HG02885 (cell line): ENCODE measurements at regions not wholly inside any gene's neighbourhood (a gene's known extent, or its start where the extent isn't known, plus 50 kb on each side); places are given as distances from the start of the nearest gene placed in this dataset.
"Not testable (repeated sequence)": the region's sequence is repeated elsewhere in the genome, so short reads cannot be mapped to it uniquely, and the experiment has no call there.

Experiments
- ATAC-seq: cut with Tn5 transposase; IDR thresholded peaks from one replicate; pipeline ENCODE4 v1.9.1; 2021; ENCODE audit warnings: mild to moderate bottlenecking; ENCODE audit not compliant: unreplicated experiment, poor library complexity

GRCh38 chr9:30851600-30851999 is 1532.8 kb upstream of the ACO1 start:
- no peak for ATAC-seq

GRCh38 chr9:30900706-30901105 is 1483.7 kb upstream of the ACO1 start:
- ATAC-seq, result no peak

GRCh38 chr9:30913331-30913730 is 1471.1 kb upstream of the ACO1 start:
- no peak for ATAC-seq

GRCh38 chr9:30915451-30915850 is 1469.0 kb upstream of the ACO1 start:
- ATAC-seq, result no peak

GRCh38 chr9:30925126-30925525 is 1459.3 kb upstream of the ACO1 start:
- ATAC-seq, result no peak

GRCh38 chr9:30925635-30926034 is 1458.8 kb upstream of the ACO1 start:
- no peak for ATAC-seq

GRCh38 chr9:30928045-30928444 is 1456.4 kb upstream of the ACO1 start:
- no peak for ATAC-seq

- no peak for ATAC-seq
Observed at GRCh38 chr9:30932226-30932625, 1452.2 kb upstream of the ACO1 start.

GRCh38 chr9:30935730-30936129 is 1448.7 kb upstream of the ACO1 start:
- peak; percentile 59 for ATAC-seq

GRCh38 chr9:30937106-30937505 is 1447.3 kb upstream of the ACO1 start:
- ATAC-seq, result no peak

GRCh38 chr9:30942852-30943251 is 1441.6 kb upstream of the ACO1 start:
- not testable (repeated sequence) for ATAC-seq

- no peak for ATAC-seq
Observed at GRCh38 chr9:30943446-30944224, 1440.8 kb upstream of the ACO1 start.

- no peak for ATAC-seq
Observed at GRCh38 chr9:30944225-30944569, 1440.2 kb upstream of the ACO1 start.

- ATAC-seq, result no peak
Observed at GRCh38 chr9:30944741-30945280, 1439.6 kb upstream of the ACO1 start.

GRCh38 chr9:30964332-30964731 is 1420.1 kb upstream of the ACO1 start:
- no peak for ATAC-seq

GRCh38 chr9:30967476-30967875 is 1417.0 kb upstream of the ACO1 start:
- no peak for ATAC-seq

- no peak for ATAC-seq
Observed at GRCh38 chr9:30970186-30970585, 1414.3 kb upstream of the ACO1 start.

GRCh38 chr9:30970812-30971211 is 1413.6 kb upstream of the ACO1 start:
- no peak for ATAC-seq

GRCh38 chr9:30972654-30973053 is 1411.8 kb upstream of the ACO1 start:
- ATAC-seq, result no peak

GRCh38 chr9:30977965-30978364 is 1406.5 kb upstream of the ACO1 start:
- ATAC-seq, result no peak

- ATAC-seq, result no peak
Observed at GRCh38 chr9:30982301-30982700, 1402.1 kb upstream of the ACO1 start.
